LHCN-M2 (cell line): ENCODE measurements at regions not wholly inside any gene's neighbourhood (a gene's known extent, or its start where the extent isn't known, plus 50 kb on each side); places are given as distances from the start of the nearest gene placed in this dataset.
A peak's percentile ranks its signal among the peaks of the same experiment; 100 is the strongest.

Source experiments
- DNase-seq: peaks from one replicate; pipeline ENCODE4 v3.0.0-alpha.2; 2012; ENCODE audit warnings: low read depth

- peak; percentile 56 for DNase-seq
Measured at GRCh38 chr5:61823781-61824180, 482.2 kb upstream of the KIF2A start.

GRCh38 chr5:61824396-61824795 lies 481.6 kb upstream of the KIF2A start:
- DNase-seq = peak; percentile 19

- DNase-seq = no peak
Measured at GRCh38 chr5:61827445-61827975, 478.5 kb upstream of the KIF2A start.

- no peak for DNase-seq
Measured at GRCh38 chr5:61828856-61829255, 477.1 kb upstream of the KIF2A start.

GRCh38 chr5:61831736-61832135 lies 474.3 kb upstream of the KIF2A start:
- DNase-seq = no peak

GRCh38 chr5:61837788-61838187 lies 468.2 kb upstream of the KIF2A start:
- DNase-seq = no peak

GRCh38 chr5:61840361-61840760 lies 465.6 kb upstream of the KIF2A start:
- no peak for DNase-seq

GRCh38 chr5:61842840-61843239 lies 463.2 kb upstream of the KIF2A start:
- DNase-seq = no peak

GRCh38 chr5:61850696-61851095 lies 455.3 kb upstream of the KIF2A start:
- DNase-seq = no peak

- no peak for DNase-seq
Measured at GRCh38 chr5:61854531-61854930, 451.5 kb upstream of the KIF2A start.

GRCh38 chr5:61860978-61861377 lies 445.0 kb upstream of the KIF2A start:
- no peak for DNase-seq

GRCh38 chr5:61866930-61867329 lies 439.1 kb upstream of the KIF2A start:
- DNase-seq = peak; percentile 75

GRCh38 chr5:61869333-61869732 lies 436.7 kb upstream of the KIF2A start:
- DNase-seq = no peak

- no peak for DNase-seq
Measured at GRCh38 chr5:61878471-61878870, 427.5 kb upstream of the KIF2A start.

GRCh38 chr5:61881821-61882487 lies 424.1 kb upstream of the KIF2A start:
- DNase-seq = peak; percentile 39

GRCh38 chr5:61882901-61883500 lies 423.0 kb upstream of the KIF2A start:
- DNase-seq = no peak

GRCh38 chr5:61884252-61884855 lies 421.7 kb upstream of the KIF2A start:
- DNase-seq = no peak

GRCh38 chr5:61886214-61886613 lies 419.8 kb upstream of the KIF2A start:
- DNase-seq = no peak

- peak; percentile 3 for DNase-seq
Measured at GRCh38 chr5:61887271-61887670, 418.7 kb upstream of the KIF2A start.

GRCh38 chr5:61894046-61894445 lies 412.0 kb upstream of the KIF2A start:
- DNase-seq = no peak

- DNase-seq = no peak
Measured at GRCh38 chr5:61896811-61897210, 409.2 kb upstream of the KIF2A start.

- no peak for DNase-seq
Measured at GRCh38 chr5:61897251-61897650, 408.8 kb upstream of the KIF2A start.

GRCh38 chr5:61901997-61902396 lies 404.0 kb upstream of the KIF2A start:
- no peak for DNase-seq
